HL-60/S4 (cell line): ENCODE measurements at regions not wholly inside any gene's neighbourhood (a gene's known extent, or its start where the extent isn't known, plus 50 kb on each side); places are given as distances from the start of the nearest gene placed in this dataset.

Experiments
- in situ Hi-C: fragments of 300-500 bp; cut with MboI; formaldehyde crosslinking; loops from 2 replicates; pipeline ENCODE4 v1.14.3; 2022; ENCODE audit warnings: low sequenced_read_pairs

- in situ Hi-C loops, result no loop called here
Measured at GRCh38 chr17:11082559-11082958, 158.5 kb upstream of the SHISA6 start.

- in situ Hi-C loops, result no loop called here
Measured at GRCh38 chr17:11081342-11081741, 159.7 kb upstream of the SHISA6 start.

GRCh38 chr17:11077673-11078072, 163.3 kb upstream of the SHISA6 start:
- in situ Hi-C loops, result no loop called here

GRCh38 chr17:11074451-11074850, 166.6 kb upstream of the SHISA6 start:
- in situ Hi-C loops, result loop anchor here (25.0 kb wide), 1 partner anchor 112 kb away; no protein-coding TSS in a partner anchor

- in situ Hi-C loops, result loop anchor here (25.0 kb wide), 1 partner anchor 95 kb away; no protein-coding TSS in a partner anchor
Measured at GRCh38 chr17:11056926-11057325, 184.1 kb upstream of the SHISA6 start.

- in situ Hi-C loops, result loop anchor here (25.0 kb wide), 1 partner anchor 92 kb away; no protein-coding TSS in a partner anchor
Measured at GRCh38 chr17:11053846-11054245, 187.2 kb upstream of the SHISA6 start.

GRCh38 chr17:11049539-11049938, 191.5 kb upstream of the SHISA6 start:
- in situ Hi-C loops, result no loop called here

GRCh38 chr17:11047228-11047627, 193.8 kb upstream of the SHISA6 start:
- in situ Hi-C loops, result no loop called here

- in situ Hi-C loops, result no loop called here
Measured at GRCh38 chr17:11039342-11039741, 201.5 kb upstream of the PIRT start.

GRCh38 chr17:11035681-11036080, 197.8 kb upstream of the PIRT start:
- in situ Hi-C loops, result no loop called here

GRCh38 chr17:11031787-11032186, 193.9 kb upstream of the PIRT start:
- in situ Hi-C loops, result no loop called here

GRCh38 chr17:11029791-11030190, 191.9 kb upstream of the PIRT start:
- in situ Hi-C loops, result no loop called here

- in situ Hi-C loops, result no loop called here
Measured at GRCh38 chr17:11028349-11028748, 190.5 kb upstream of the PIRT start.

- in situ Hi-C loops, result no loop called here
Measured at GRCh38 chr17:11026903-11027302, 189.0 kb upstream of the PIRT start.

- in situ Hi-C loops, result no loop called here
Measured at GRCh38 chr17:11023639-11024479, 186.0 kb upstream of the PIRT start.

GRCh38 chr17:11006530-11006929, 168.6 kb upstream of the PIRT start:
- in situ Hi-C loops, result no loop called here

GRCh38 chr17:11005940-11006339, 168.1 kb upstream of the PIRT start:
- in situ Hi-C loops, result no loop called here

GRCh38 chr17:11002417-11002816, 164.5 kb upstream of the PIRT start:
- in situ Hi-C loops, result no loop called here

- in situ Hi-C loops, result no loop called here
Measured at GRCh38 chr17:11001651-11002050, 163.8 kb upstream of the PIRT start.

GRCh38 chr17:10999484-10999883, 161.6 kb upstream of the PIRT start:
- in situ Hi-C loops, result no loop called here

GRCh38 chr17:10993126-10993525, 155.2 kb upstream of the PIRT start:
- in situ Hi-C loops, result no loop called here

GRCh38 chr17:10992106-10992880, 154.4 kb upstream of the PIRT start:
- in situ Hi-C loops, result no loop called here
